Endothelial cell of umbilical vein (primary cell): ENCODE measurements at regions not wholly inside any gene's neighbourhood (a gene's known extent, or its start where the extent isn't known, plus 50 kb on each side); places are given as distances from the start of the nearest gene placed in this dataset.

Experiments
- CTCF ChIP-seq, 2 donors: IDR thresholded peaks; 1 replicate in 1 of 2; 2 replicates in 1 of 2; pipeline ENCODE4 v1.5.1; 2011; ENCODE audit warnings: low read length in 2 of 2, mild to moderate bottlenecking in 2 of 2, moderate library complexity in 2 of 2, control low read depth in 1 of 2, inconsistent platforms in 1 of 2, low read depth in 1 of 2; ENCODE audit not compliant: insufficient read depth in 1 of 2; ENCODE audit errors: extremely low read depth in 1 of 2
- MAX ChIP-seq: IDR thresholded peaks from 2 replicates; pipeline ENCODE4 v1.6.1; 2011; ENCODE audit not compliant: insufficient read depth, insufficient read length
- POLR2AphosphoS5 ChIP-seq: IDR thresholded peaks from 2 replicates; pipeline ENCODE4 v1.6.1; 2012; ENCODE audit warnings: low read depth, mild to moderate bottlenecking, control low read depth, low read length, moderate library complexity; ENCODE audit not compliant: insufficient read depth

- TF ChIP-seq CTCF (IDR thresholded peaks at IDR 0.05; ENCODE audit: extremely low read depth in 1 of 2, insufficient read depth in 1 of 2, low read depth in 1 of 2, low read length in 2 of 2), result no peak
- TF ChIP-seq POLR2AphosphoS5, result no peak
- no peak for TF ChIP-seq MAX
These were observed 109.2 kb downstream of the SOCS6 start for GRCh38 chr18:70398076-70398475.
